H1 (cell line): ENCODE measurements at regions not wholly inside any gene's neighbourhood (a gene's known extent, or its start where the extent isn't known, plus 50 kb on each side); places are given as distances from the start of the nearest gene placed in this dataset.

Source experiments
- HDAC6 ChIP-seq: IDR thresholded peaks from one replicate; pipeline ENCODE4 v1.7.1; 2012; ENCODE audit warnings: low read depth, mild to moderate bottlenecking, inconsistent platforms, low read length, moderate library complexity
- RBBP5 ChIP-seq: IDR thresholded peaks from 2 replicates; pipeline ENCODE4 v1.7.1; 2012; ENCODE audit warnings: low read depth, mild to moderate bottlenecking, inconsistent platforms, low read length, moderate library complexity, borderline replicate concordance

DNA sequence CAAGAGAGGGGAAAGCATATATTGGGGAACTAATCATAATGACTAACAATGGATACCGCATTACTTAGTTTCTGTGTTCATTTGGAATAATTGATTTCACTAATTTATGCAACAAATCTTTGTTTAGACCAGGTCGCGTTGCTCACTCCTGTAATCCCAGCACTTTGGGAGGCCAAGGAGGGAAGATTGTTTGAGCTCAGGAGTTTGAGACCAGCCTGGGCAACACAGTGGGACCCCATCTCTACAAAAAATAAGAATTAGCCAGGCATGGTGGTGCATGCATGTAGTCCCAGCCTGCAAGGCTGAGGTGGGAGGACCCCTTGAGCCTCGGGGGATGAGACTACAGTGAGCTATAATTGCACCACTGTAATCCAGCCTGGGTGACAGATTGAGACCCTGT lies 585.7 kb upstream of the CBLB start (continued):
- no peak for TF ChIP-seq HDAC6
- TF ChIP-seq RBBP5, result no peak
